H1 (cell line): ENCODE measurements at regions not wholly inside any gene's neighbourhood (a gene's known extent, or its start where the extent isn't known, plus 50 kb on each side); places are given as distances from the start of the nearest gene placed in this dataset.

Source experiments
- CTCF ChIA-PET: fragments of 300-600 bp; sonication (Branson Sonifier 250); formaldehyde crosslinking; loops from one replicate; lab custom pipeline; 2021; ENCODE audit not compliant: partially characterized antibody; lab: Charles Lee
- POLR2A ChIA-PET: fragments of 300-600 bp; sonication (Branson Sonifier 250); formaldehyde crosslinking; loops from one replicate; lab custom pipeline; 2021; ENCODE audit warnings: inconsistent platforms; ENCODE audit not compliant: partially characterized antibody; lab: Charles Lee
- DNase-seq, 2 experiments: peaks; one replicate each; pipeline versions ENCODE4 v3.0.0 to v3.0.0-alpha.2; 2010 to 2022; ENCODE audit warnings: low spot score in 2 of 2, low read depth in 1 of 2, mixed read lengths in 1 of 2
- FAIRE-seq: peaks from 2 replicates; lab custom pipeline; 2011; peaks lifted over from hg19 to GRCh38; lab: Jason Lieb, UNC
- H2AFZ ChIP-seq: 2 replicates; pipeline ENCODE4 v1.8.1; 2012; ENCODE audit warnings: low read length, inconsistent platforms
- H2AK5ac ChIP-seq: 2 replicates; pipeline ENCODE4 v1.6.1; 2013; ENCODE audit warnings: low read depth, low read length
- H2BK120ac ChIP-seq: replicated peaks from 2 replicates; pipeline ENCODE3; 2013; ENCODE audit warnings: low read depth, low read length, inconsistent platforms
- H2BK12ac ChIP-seq: 2 replicates; pipeline ENCODE4 v1.6.1; 2013; ENCODE audit warnings: low read depth, low read length
- H2BK15ac ChIP-seq: 2 replicates; pipeline ENCODE4 v1.6.1; 2013; ENCODE audit warnings: low read length
- H2BK20ac ChIP-seq: 2 replicates; pipeline ENCODE4 v1.6.1; 2013; ENCODE audit warnings: low read length
- H2BK5ac ChIP-seq: 2 replicates; pipeline ENCODE4 v1.6.1; 2013; ENCODE audit warnings: low read depth, low read length
- H3K14ac ChIP-seq: 2 replicates; pipeline ENCODE4 v1.6.1; 2013; ENCODE audit warnings: inconsistent platforms; ENCODE audit not compliant: insufficient read length
- H3K18ac ChIP-seq: 2 replicates; pipeline ENCODE4 v1.6.1; 2013; ENCODE audit warnings: low read length; ENCODE audit errors: extremely low read depth
- H3K23ac ChIP-seq: 2 replicates; pipeline ENCODE4 v1.6.1; 2013; ENCODE audit warnings: inconsistent platforms; ENCODE audit not compliant: insufficient read length
- H3K23me2 ChIP-seq: 2 replicates; pipeline ENCODE4 v1.6.1; 2013; ENCODE audit warnings: low read depth, low read length
- H3K27ac ChIP-seq: 2 replicates; pipeline ENCODE4 v1.6.1; 2011; ENCODE audit warnings: low read depth, low read length, inconsistent platforms
- H3K27me3 ChIP-seq, 4 experiments: replicated peaks in 1 of 4; 1 replicate in 1 of 4; 2 replicates in 3 of 4; pipeline versions ENCODE4 v1.6.1 to v1.8.1; 2011 to 2013; ENCODE audit warnings: low read length in 3 of 4, mild to moderate bottlenecking in 3 of 4, inconsistent platforms in 2 of 4, mixed read lengths in 2 of 4, moderate library complexity in 1 of 4; ENCODE audit not compliant: control insufficient read depth in 3 of 4, insufficient read depth in 3 of 4; ENCODE audit errors: extremely low read depth in 1 of 4
- H3K36me3 ChIP-seq, 4 experiments: 2 replicates each; pipeline versions ENCODE4 v1.6.1 to v1.8.1; 2011 to 2013; ENCODE audit warnings: mild to moderate bottlenecking in 4 of 4, low read length in 3 of 4, moderate library complexity in 2 of 4, control low read depth in 1 of 4, inconsistent platforms in 1 of 4; ENCODE audit not compliant: insufficient read depth in 4 of 4, control insufficient read depth in 2 of 4
- H3K4ac ChIP-seq: replicated peaks from 2 replicates; pipeline ENCODE3; 2013; ENCODE audit warnings: low read length, low read depth, mixed read lengths, inconsistent platforms; ENCODE audit not compliant: insufficient read length
- H3K4me1 ChIP-seq, 4 experiments: replicated peaks in 1 of 4; 1 replicate in 1 of 4; 2 replicates in 3 of 4; pipeline versions ENCODE4 v1.6.1 to v1.8.1; 2011 to 2013; ENCODE audit warnings: low read length in 3 of 4, inconsistent platforms in 2 of 4, mixed read lengths in 1 of 4; ENCODE audit not compliant: insufficient read depth in 4 of 4, control insufficient read depth in 3 of 4
- H3K4me2 ChIP-seq, 2 experiments: 2 replicates each; pipeline versions ENCODE4 v1.6.1 to v1.8.1; 2011 to 2013; ENCODE audit warnings: low read depth in 2 of 2, low read length in 2 of 2, control low read depth in 1 of 2, inconsistent platforms in 1 of 2, mild to moderate bottlenecking in 1 of 2; ENCODE audit not compliant: insufficient read depth in 1 of 2
- H3K4me3 ChIP-seq, 4 experiments: fragments of 200-600, 300-600 bp in 1 of 4; sonication (generic), shearing (Covaris generic), sonication (Bioruptor Twin) in 1 of 4; 2 replicates each; pipeline versions ENCODE4 v1.5.1 to v1.8.1; 2011 to 2016; ENCODE audit warnings: low read length in 4 of 4, low read depth in 3 of 4, control low read depth in 2 of 4, inconsistent platforms in 2 of 4, mild to moderate bottlenecking in 2 of 4, mixed read lengths in 1 of 4, moderate library complexity in 1 of 4; ENCODE audit not compliant: insufficient read depth in 2 of 4; ENCODE audit errors: extremely low read depth in 1 of 4
- H3K56ac ChIP-seq: replicated peaks from 2 replicates; pipeline ENCODE3; 2013; ENCODE audit warnings: low read depth, mild to moderate bottlenecking, mixed read lengths, low read length, inconsistent platforms; ENCODE audit not compliant: insufficient read length
- H3K79me1 ChIP-seq: 2 replicates; pipeline ENCODE4 v1.6.1; 2013; ENCODE audit warnings: low read depth, low read length, control low read depth
- H3K79me2 ChIP-seq, 2 experiments: 2 replicates each; pipeline versions ENCODE4 v1.6.1 to v1.8.1; 2012 to 2013; ENCODE audit warnings: low read length in 2 of 2, mild to moderate bottlenecking in 2 of 2, inconsistent platforms in 1 of 2; ENCODE audit not compliant: insufficient read depth in 2 of 2, control insufficient read depth in 1 of 2
- H3K9ac ChIP-seq, 4 experiments: replicated peaks in 1 of 4; 1 replicate in 1 of 4; 2 replicates in 3 of 4; pipeline versions ENCODE4 v1.6.1 to v1.8.1; 2011 to 2013; ENCODE audit warnings: low read depth in 3 of 4, low read length in 3 of 4, control low read depth in 2 of 4, mild to moderate bottlenecking in 2 of 4, moderate library complexity in 2 of 4, inconsistent platforms in 1 of 4; ENCODE audit errors: extremely low read depth in 1 of 4
- H3K9me3 ChIP-seq, 2 experiments: 2 replicates each; pipeline versions ENCODE4 v1.6.1 to v1.8.1; 2012 to 2013; ENCODE audit warnings: mild to moderate bottlenecking in 2 of 2, moderate library complexity in 2 of 2, control low read depth in 1 of 2, inconsistent platforms in 1 of 2, low read depth in 1 of 2, low read length in 1 of 2, mixed read lengths in 1 of 2; ENCODE audit not compliant: insufficient read depth in 2 of 2
- H4K20me1 ChIP-seq, 2 experiments: replicated peaks in 1 of 2; 2 replicates each; pipeline versions ENCODE3 to v1.8.1; 2011 to 2013; ENCODE audit warnings: inconsistent platforms in 2 of 2, low read length in 2 of 2, mild to moderate bottlenecking in 1 of 2; ENCODE audit not compliant: insufficient read depth in 2 of 2, control insufficient read depth in 1 of 2
- H4K5ac ChIP-seq: 2 replicates; pipeline ENCODE4 v1.6.1; 2013; ENCODE audit warnings: low read length, low read depth, mixed read lengths, inconsistent platforms; ENCODE audit not compliant: insufficient read length
- H4K8ac ChIP-seq: 2 replicates; pipeline ENCODE4 v1.8.0; 2013; ENCODE audit warnings: mild to moderate bottlenecking, moderate library complexity, low read length, inconsistent platforms; ENCODE audit not compliant: insufficient read depth; ENCODE audit errors: extremely low read depth
- H4K91ac ChIP-seq: replicated peaks from 2 replicates; pipeline ENCODE3; 2013; ENCODE audit warnings: low read length, mixed read lengths, inconsistent platforms; ENCODE audit not compliant: insufficient read length
- EZH2 ChIP-seq: fragments of 200-600 bp; sonication (generic); IDR thresholded peaks from 2 replicates; pipeline ENCODE4 v1.7.1; 2012; ENCODE audit warnings: low read depth, mild to moderate bottlenecking, moderate library complexity, low read length, inconsistent platforms; ENCODE audit not compliant: severe bottlenecking
- GABPA ChIP-seq: IDR thresholded peaks from 2 replicates; pipeline ENCODE4 v1.6.1; 2011; ENCODE audit warnings: mild to moderate bottlenecking, low read length, moderate library complexity, borderline replicate concordance; ENCODE audit not compliant: insufficient read depth
- MAFK ChIP-seq: IDR thresholded peaks from 2 replicates; pipeline ENCODE4 v1.6.1; 2012; ENCODE audit warnings: low read depth, mild to moderate bottlenecking, improper control_type of control experiment, low read length
- RBBP5 ChIP-seq: IDR thresholded peaks from 2 replicates; pipeline ENCODE4 v1.7.1; 2012; ENCODE audit warnings: low read depth, mild to moderate bottlenecking, inconsistent platforms, low read length, moderate library complexity, borderline replicate concordance
- SP2 ChIP-seq: IDR thresholded peaks from 2 replicates; pipeline ENCODE4 v1.6.1; 2012; ENCODE audit warnings: mild to moderate bottlenecking, low read length, inconsistent platforms
- WGBS, 2 experiments: shearing (Covaris generic) in 1 of 2; methylation state at CpG; one replicate each; pipeline versions ENCODE4 v1.1.6 to v1.1.7; 2013 to 2015; ENCODE audit warnings: low lambda C conversion rate in 2 of 2, mixed read lengths in 2 of 2, inconsistent platforms in 1 of 2, low coverage in 1 of 2, missing lambda C conversion rate in 1 of 2; ENCODE audit not compliant: insufficient replicate concordance in 2 of 2, insufficient coverage in 1 of 2, insufficient read length in 1 of 2; ENCODE audit errors: extremely low coverage in 1 of 2, missing lambda C conversion rate in 1 of 2; 5-methylcytosine and 5-hydroxymethylcytosine counted together

GRCh38 chr5:175003531-175003930 lies 279.1 kb downstream of the MSX2 start:
- H4K20me1 ChIP-seq: no peaks in the 10 kb centered on the region
- no peak overlapping the region for H4K91ac ChIP-seq
- H2BK15ac ChIP-seq: no peak overlapping the region
- H2BK12ac ChIP-seq: no peak overlapping the region
- H2AK5ac ChIP-seq: no peak overlapping the region
- H3K4me2 ChIP-seq: no peak overlapping the region
- peaks cover 1 to 2% of the 10 kb centered on the region in 2 experiments; a peak in 2 of 4 replicates for H3K9me3 ChIP-seq
- FAIRE-seq (no peak), DNase-seq (no peak)
- H3K23me2 ChIP-seq: no peaks in the 10 kb centered on the region
- H3K4me3 ChIP-seq: no peak overlapping the region
- H3K14ac ChIP-seq: no peak overlapping the region
- no peak overlapping the region for H2AFZ ChIP-seq
- ChIA-PET POLR2A (no interaction called here), CTCF (interaction anchor here (1.1 kb wide), 1 partner anchor 337 kb away, joined by 3 read pairs; no protein-coding TSS in a partner anchor)
- H3K27me3 ChIP-seq: no peaks in the 10 kb centered on the region; a peak in 1 of 7 replicates
- H2BK5ac ChIP-seq: no peak overlapping the region
- H3K9ac ChIP-seq: no peak overlapping the region
- H4K8ac ChIP-seq: no peak overlapping the region
- H3K56ac ChIP-seq: no peak overlapping the region
- H2BK120ac ChIP-seq: no peak overlapping the region
- H4K5ac ChIP-seq: no peak overlapping the region
- H3K4ac ChIP-seq: no peak overlapping the region
- H3K27ac ChIP-seq: no peak overlapping the region
- no peaks in the 10 kb centered on the region for H3K36me3 ChIP-seq
- no peaks in the 10 kb centered on the region for H3K79me2 ChIP-seq
- no peak overlapping the region for H3K18ac ChIP-seq
- H3K23ac ChIP-seq: no peak overlapping the region
- H3K79me1 ChIP-seq: no peaks in the 10 kb centered on the region
- 76% methylated on average over 2 of the region's 2 CpGs; no CpG with 5 or more reads in 1 of the 2 experiments for WGBS, 2 experiments
- no peak overlapping the region for H2BK20ac ChIP-seq
- no peaks in the 10 kb centered on the region for H3K4me1 ChIP-seq
- TF ChIP-seq SP2 (no peak), RBBP5 (no peak), GABPA (no peak), EZH2 (no peak), MAFK (no peak)
